GM21367 (cell line): ENCODE measurements at regions not wholly inside any gene's neighbourhood (a gene's known extent, or its start where the extent isn't known, plus 50 kb on each side); places are given as distances from the start of the nearest gene placed in this dataset.

Experiments
- ATAC-seq: cut with Tn5 transposase; IDR thresholded peaks from one replicate; pipeline ENCODE4 v1.9.1; 2021; ENCODE audit not compliant: unreplicated experiment

GRCh38 chr1:59077466-59078069 lies 219.3 kb upstream of the FGGY start:
- ATAC-seq: no peak

DNA sequence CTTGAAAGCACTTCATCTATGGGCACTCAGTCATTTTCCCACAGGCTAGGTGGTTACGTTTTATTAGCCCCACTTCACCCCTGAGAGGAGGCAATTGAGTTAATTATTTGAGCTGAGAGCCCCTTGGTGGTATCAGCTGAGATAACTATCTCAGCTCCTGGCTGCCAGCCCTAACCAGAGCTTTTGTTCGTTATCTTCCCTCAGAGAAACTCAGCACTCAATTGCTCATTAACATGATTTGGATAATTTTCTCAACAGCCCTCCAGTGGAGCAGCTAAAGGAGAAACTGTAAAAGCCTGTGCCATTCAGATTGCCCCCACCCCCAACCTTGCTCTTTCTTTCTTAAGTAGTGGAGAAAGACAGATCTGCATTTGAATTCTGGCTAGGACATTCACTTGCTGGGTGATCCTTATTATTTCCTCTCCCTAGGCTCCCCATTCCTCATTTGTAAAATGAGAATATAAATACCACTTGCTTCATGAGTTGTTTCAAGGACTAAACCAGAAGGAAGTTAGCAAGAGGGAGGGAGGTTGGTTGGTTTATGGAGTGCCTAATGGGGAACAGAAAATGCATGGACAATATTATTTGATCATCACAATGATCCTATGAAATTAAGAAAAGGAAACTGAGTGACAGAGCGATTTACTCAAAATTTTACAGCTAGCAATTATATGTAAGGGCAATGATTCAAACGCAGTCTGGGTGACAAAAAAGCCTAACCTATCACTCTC lies 218.7 kb upstream of the FGGY start:
- ATAC-seq: no peak

GRCh38 chr1:59078866-59079265 lies 218.0 kb upstream of the FGGY start:
- no peak for ATAC-seq

- ATAC-seq: no peak
Measured at GRCh38 chr1:59079434-59080140, 217.3 kb upstream of the FGGY start.

DNA sequence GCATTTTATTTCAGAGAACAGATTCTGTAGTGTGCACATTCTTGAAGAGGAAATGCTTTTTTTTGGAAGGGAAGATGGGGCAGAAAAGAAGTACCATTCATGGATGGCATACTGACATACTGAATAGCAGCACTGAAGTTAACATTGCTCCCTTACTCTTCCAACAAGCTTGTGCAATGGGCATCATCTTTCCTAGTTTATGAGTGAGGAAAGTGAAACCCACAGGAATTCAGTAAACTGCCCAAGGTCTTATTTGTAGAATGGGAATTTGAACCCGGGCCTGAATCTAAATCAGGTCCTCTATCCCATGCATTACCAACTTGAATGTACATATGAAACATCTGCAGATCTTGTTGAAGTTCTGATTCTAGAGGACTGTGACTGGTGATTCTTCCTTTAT lies 215.7 kb upstream of the FGGY start:
- ATAC-seq: no peak

GRCh38 chr1:59081795-59082194 lies 215.1 kb upstream of the FGGY start:
- ATAC-seq: no peak

- no peak for ATAC-seq
Measured at GRCh38 chr1:59083946-59084865, 212.7 kb upstream of the FGGY start.

DNA sequence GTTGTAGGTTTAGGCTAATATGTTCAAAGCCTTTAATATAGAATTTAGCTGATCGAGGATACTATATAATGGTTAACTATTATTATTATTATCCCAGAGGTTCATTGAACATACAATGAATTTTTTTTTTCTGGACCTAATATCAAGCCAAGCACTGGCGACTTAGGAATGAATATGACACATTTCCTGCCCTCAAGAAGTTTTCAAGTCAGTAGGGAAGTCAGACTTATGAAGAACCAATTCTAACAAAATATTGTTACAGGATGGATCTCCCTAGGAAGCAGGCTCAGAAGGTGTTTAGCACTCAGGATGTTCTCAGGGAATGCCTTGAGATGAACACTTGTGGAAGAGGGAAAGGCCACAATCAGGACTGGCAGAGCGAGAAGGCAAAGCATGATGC lies 211.8 kb upstream of the FGGY start:
- no peak for ATAC-seq

DNA sequence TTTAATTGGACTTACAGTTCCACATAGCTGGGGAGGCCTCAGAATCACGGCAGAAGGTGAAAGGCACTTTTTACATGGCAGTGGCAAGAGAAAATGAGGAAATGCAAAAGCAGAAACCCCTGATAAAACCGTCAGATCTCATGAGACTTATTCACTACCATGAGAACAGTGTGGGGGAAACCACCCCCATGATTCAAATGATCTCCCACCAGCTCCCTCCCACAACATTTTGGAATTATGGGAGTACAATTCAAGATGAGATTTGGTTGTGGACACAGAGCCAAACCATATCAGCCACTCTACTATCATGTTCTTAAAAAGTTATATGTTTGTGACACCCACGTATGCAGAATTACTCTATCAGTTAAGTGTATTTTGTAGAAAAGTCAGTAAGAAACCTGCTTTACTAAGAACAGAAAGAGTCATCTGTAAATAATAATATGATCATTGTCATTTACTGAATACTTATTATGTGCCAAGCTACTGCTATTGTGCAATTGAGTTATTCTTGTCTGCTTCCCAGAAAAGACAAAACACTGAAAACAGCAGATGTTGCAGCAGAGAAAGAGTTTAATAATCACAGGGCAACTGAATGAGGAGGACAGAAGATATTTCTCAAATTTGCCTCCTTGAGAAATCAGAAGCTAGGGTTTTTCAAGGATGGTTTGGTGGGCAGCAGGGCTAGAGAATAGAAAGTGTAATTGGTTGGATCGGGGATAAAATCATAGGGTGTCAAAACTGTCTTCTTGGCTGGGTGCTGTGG lies 207.7 kb upstream of the FGGY start:
- no peak for ATAC-seq

GRCh38 chr1:59089922-59090457 lies 206.9 kb upstream of the FGGY start:
- ATAC-seq: no peak

GRCh38 chr1:59092126-59092525 lies 204.8 kb upstream of the FGGY start:
- ATAC-seq: no peak

GRCh38 chr1:59094001-59094400 lies 202.9 kb upstream of the FGGY start:
- no peak for ATAC-seq

DNA sequence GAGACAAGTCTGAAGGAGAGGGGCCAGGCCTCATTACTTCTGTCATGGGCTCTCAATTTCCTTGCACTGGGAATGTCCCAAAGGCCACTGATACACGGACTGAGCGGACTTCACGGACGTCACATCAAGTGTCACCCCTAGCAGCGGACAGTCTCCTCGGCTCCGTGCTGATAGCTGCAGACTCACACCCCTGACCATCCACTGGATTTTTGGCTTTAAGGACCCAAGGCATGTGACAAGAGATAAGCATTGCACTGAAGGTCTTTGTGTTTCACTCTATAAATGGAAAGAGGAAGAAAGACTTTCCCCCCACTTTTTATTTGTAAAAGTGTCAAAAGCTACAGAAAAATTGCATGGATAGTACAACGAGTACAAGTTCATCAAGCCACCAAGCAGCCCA lies 200.4 kb upstream of the FGGY start:
- no peak for ATAC-seq

- ATAC-seq: no peak
Measured at GRCh38 chr1:59098655-59099054, 198.2 kb upstream of the FGGY start.

GRCh38 chr1:59100708-59101374 lies 196.1 kb upstream of the FGGY start:
- ATAC-seq: no peak

DNA sequence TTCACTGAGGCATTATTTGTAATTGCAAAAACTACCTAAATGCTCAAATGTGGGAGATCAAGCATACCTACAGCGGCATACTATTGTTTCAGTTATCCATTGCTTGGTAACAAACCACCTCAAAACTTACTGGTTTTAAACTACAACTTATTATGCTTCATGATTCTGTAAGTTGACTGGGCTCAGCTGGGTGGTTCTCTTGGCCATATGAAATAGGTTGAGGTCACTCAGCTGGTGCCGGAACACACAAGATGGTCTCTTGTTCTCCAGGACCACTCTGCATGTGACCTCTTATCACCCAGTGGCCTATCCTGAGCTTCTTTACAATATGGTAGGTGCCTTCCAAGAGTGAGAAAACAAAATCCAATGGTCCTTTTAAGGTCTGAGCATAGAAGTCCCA lies 195.4 kb upstream of the FGGY start:
- ATAC-seq: no peak

DNA sequence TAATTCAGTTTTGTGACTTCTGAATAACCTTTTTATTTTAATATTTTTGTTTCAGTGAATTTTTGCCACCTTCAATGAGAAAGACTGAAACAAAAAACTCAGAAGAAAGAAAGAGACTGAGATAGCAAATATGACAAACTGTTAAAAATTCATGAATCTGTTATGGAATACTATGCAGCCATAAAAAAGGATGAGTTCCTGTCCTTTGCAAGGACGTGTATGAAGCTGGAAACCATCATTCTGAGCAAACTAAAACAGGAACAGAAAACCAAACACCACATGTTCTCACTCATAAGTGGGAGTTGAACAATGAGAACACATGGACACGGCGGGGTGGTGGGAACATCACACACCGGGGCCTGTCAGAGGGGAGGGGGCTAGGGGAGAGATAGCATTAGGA lies 193.4 kb upstream of the FGGY start:
- ATAC-seq: no peak

- no peak for ATAC-seq
Measured at GRCh38 chr1:59104191-59104760, 192.6 kb upstream of the FGGY start.
